DND-41 (cell line): ENCODE measurements at regions not wholly inside any gene's neighbourhood (a gene's known extent, or its start where the extent isn't known, plus 50 kb on each side); places are given as distances from the start of the nearest gene placed in this dataset.

Experiments used
- CTCF ChIP-seq: IDR thresholded peaks from 2 replicates; pipeline ENCODE4 v1.5.1; 2012; ENCODE audit warnings: borderline replicate concordance, low read length, moderate library complexity, mild to moderate bottlenecking; ENCODE audit not compliant: poor library complexity, severe bottlenecking; ENCODE audit errors: extremely low read depth
- EZH2 ChIP-seq: IDR thresholded peaks from 3 replicates; pipeline ENCODE4 v1.6.1; 2012; ENCODE audit warnings: borderline replicate concordance, low read depth, mild to moderate bottlenecking, moderate library complexity, low read length, inconsistent platforms; ENCODE audit not compliant: severe bottlenecking

- TF ChIP-seq CTCF (no peak), EZH2 (no peak)
Measured at GRCh38 chr15:67920524-67921240, 80.8 kb upstream of the RNU6-1 start.
